Common myeloid progenitor, CD34-positive (primary cell): ENCODE measurements at regions not wholly inside any gene's neighbourhood (a gene's known extent, or its start where the extent isn't known, plus 50 kb on each side); places are given as distances from the start of the nearest gene placed in this dataset.
"Not testable (repeated sequence)": the region's sequence is repeated elsewhere in the genome, so short reads cannot be mapped to it uniquely, and the experiment has no call there.

ENCODE experiments used
- CTCF ChIA-PET: fragments of 350-600 bp; sonication (Branson Sonifier 250); formaldehyde crosslinking; loops from one replicate; lab custom pipeline; 2021; ENCODE audit warnings: antibody characterized with exemption; lab: Charles Lee
- POLR2A ChIA-PET: fragments of 350-600 bp; sonication (Branson Sonifier 250); formaldehyde crosslinking; loops from one replicate; lab custom pipeline; 2021; ENCODE audit warnings: antibody characterized with exemption; lab: Charles Lee
- DNase-seq, 3 donors: peaks; one replicate each; pipeline versions ENCODE4 v3.0.0 to v3.0.0-alpha.2; 2013
- H3K27ac ChIP-seq, 2 experiments: 1 replicate in 1 of 2; 2 replicates in 1 of 2; pipeline ENCODE4 v1.7.0; 2013; ENCODE audit warnings: inconsistent platforms in 2 of 2, low read length in 2 of 2, mild to moderate bottlenecking in 2 of 2, low read depth in 1 of 2, moderate library complexity in 1 of 2; ENCODE audit not compliant: severe bottlenecking in 2 of 2, insufficient read depth in 1 of 2, poor library complexity in 1 of 2
- H3K27me3 ChIP-seq, 5 experiments: replicated peaks in 2 of 5; 1 replicate in 3 of 5; 2 replicates in 2 of 5; pipeline versions ENCODE4 v1.6.1 to v1.7.0; 2013; ENCODE audit warnings: low read length in 4 of 5, mild to moderate bottlenecking in 2 of 5, moderate library complexity in 2 of 5, inconsistent platforms in 1 of 5; ENCODE audit not compliant: insufficient read depth in 5 of 5, control insufficient read depth in 4 of 5
- H3K36me3 ChIP-seq, 4 experiments: 1 replicate in 2 of 4; 2 replicates in 2 of 4; pipeline versions ENCODE4 v1.6.1 to v1.7.0; 2013; ENCODE audit warnings: low read length in 3 of 4, control low read depth in 1 of 4, mild to moderate bottlenecking in 1 of 4; ENCODE audit not compliant: control insufficient read depth in 4 of 4, insufficient read depth in 4 of 4
- H3K4me1 ChIP-seq, 4 experiments: 1 replicate in 3 of 4; 2 replicates in 1 of 4; pipeline versions ENCODE4 v1.6.1 to v1.7.1; 2013; ENCODE audit warnings: low read length in 3 of 4, mild to moderate bottlenecking in 3 of 4, control low read depth in 1 of 4, inconsistent platforms in 1 of 4, moderate library complexity in 1 of 4; ENCODE audit not compliant: control insufficient read depth in 4 of 4, insufficient read depth in 4 of 4; ENCODE audit errors: control extremely low read depth in 1 of 4
- H3K4me3 ChIP-seq, 7 experiments: 1 replicate in 4 of 7; 2 replicates in 3 of 7; pipeline versions ENCODE4 v1.5.1 to v1.7.0; 2013; ENCODE audit warnings: mild to moderate bottlenecking in 7 of 7, low read length in 6 of 7, moderate library complexity in 6 of 7, inconsistent platforms in 2 of 7, low read depth in 2 of 7, control low read depth in 1 of 7; ENCODE audit not compliant: insufficient read depth in 4 of 7, control insufficient read depth in 1 of 7; ENCODE audit errors: extremely low read depth in 1 of 7
- H3K9me3 ChIP-seq, 5 experiments: 1 replicate in 4 of 5; 2 replicates in 1 of 5; pipeline versions ENCODE4 v1.6.1 to v1.7.1; 2013; ENCODE audit warnings: low read length in 4 of 5, mild to moderate bottlenecking in 2 of 5, inconsistent platforms in 1 of 5, low read depth in 1 of 5, moderate library complexity in 1 of 5; ENCODE audit not compliant: control insufficient read depth in 4 of 5, insufficient read depth in 2 of 5; ENCODE audit errors: control extremely low read depth in 1 of 5
- WGBS: methylation state at CpG from one replicate; pipeline ENCODE4 v1.1.5; 2013; ENCODE audit not compliant: insufficient coverage; 5-methylcytosine and 5-hydroxymethylcytosine counted together

- WGBS, result no CpG with 5 or more reads among the region's 5 CpGs
- Histone ChIP-seq H3K27ac (no peak overlapping the region), H3K36me3 (no peaks in the 10 kb centered on the region), H3K4me1 (no peaks in the 10 kb centered on the region), H3K9me3 (no peaks in the 10 kb centered on the region), H3K4me3 (no peak overlapping the region), H3K27me3 (no peaks in the 10 kb centered on the region)
- DNase-seq, result no peak
- ChIA-PET CTCF (no interaction called here), POLR2A (no interaction called here)
Observed at GRCh38 chr5:23996525-23996924, 489.1 kb downstream of the PRDM9 start.

DNA sequence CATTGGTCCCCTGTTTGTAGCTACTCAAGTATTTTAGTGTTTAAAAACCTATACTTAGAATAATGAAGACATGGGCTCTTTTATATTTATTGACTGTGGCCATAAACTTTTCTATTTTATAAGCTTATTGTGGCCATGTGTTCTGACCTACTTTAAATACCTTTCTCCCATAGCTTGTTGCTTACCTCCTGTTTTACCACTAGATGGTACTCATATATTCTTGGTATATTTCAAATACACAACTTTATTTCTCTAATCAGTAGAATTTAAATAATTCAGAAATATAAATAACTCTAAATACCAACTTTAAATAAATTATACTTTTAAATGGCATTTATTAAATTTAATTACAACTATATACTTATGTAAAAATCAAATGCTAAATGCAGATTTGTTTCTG, 498.0 kb downstream of the PRDM9 start:
- Histone ChIP-seq H3K9me3 (no peaks in the 10 kb centered on the region), H3K36me3 (no peaks in the 10 kb centered on the region), H3K4me3 (no peak overlapping the region), H3K4me1 (no peaks in the 10 kb centered on the region), H3K27ac (no peak overlapping the region), H3K27me3 (no peaks in the 10 kb centered on the region)
- ChIA-PET POLR2A (no interaction called here), CTCF (no interaction called here)
- no peak for DNase-seq

- DNase-seq, H3K4me3 ChIP-seq, POLR2A ChIA-PET, H3K27ac ChIP-seq, CTCF ChIA-PET, H3K4me1 ChIP-seq, H3K36me3 ChIP-seq, H3K9me3 ChIP-seq, H3K27me3 ChIP-seq: not testable (repeated sequence)
- WGBS, result no CpG with 5 or more reads among the region's 10 CpGs
Observed at GRCh38 chr5:24017710-24018109, 510.3 kb downstream of the PRDM9 start.

DNA sequence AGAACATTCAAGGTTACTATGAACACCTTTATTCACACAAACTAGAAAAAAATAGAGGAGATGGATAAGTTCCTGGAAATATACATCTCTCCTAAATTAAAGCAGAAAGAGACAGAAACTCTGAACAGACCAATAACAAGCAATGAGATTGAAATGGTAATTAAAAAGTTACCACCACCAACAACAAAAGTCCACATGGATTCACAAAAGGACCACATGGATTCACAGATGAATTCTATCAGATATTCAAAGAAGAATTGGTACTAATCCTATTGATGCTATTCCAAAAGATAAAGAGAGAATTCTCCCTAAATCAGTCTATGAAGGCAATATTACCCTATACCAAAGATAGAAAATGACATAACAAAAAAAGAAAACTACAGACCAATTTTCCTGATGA, 518.9 kb downstream of the PRDM9 start:
- Histone ChIP-seq H3K36me3 (no peaks in the 10 kb centered on the region), H3K27me3 (no peaks in the 10 kb centered on the region), H3K27ac (no peak overlapping the region), H3K4me3 (no peak overlapping the region), H3K9me3 (peaks cover 0 to 3% (median 0%) of the 10 kb centered on the region in 5 experiments), H3K4me1 (no peaks in the 10 kb centered on the region)
- POLR2A ChIA-PET, result no interaction called here
- no peak for DNase-seq
- CTCF ChIA-PET, result no interaction called here

DNA sequence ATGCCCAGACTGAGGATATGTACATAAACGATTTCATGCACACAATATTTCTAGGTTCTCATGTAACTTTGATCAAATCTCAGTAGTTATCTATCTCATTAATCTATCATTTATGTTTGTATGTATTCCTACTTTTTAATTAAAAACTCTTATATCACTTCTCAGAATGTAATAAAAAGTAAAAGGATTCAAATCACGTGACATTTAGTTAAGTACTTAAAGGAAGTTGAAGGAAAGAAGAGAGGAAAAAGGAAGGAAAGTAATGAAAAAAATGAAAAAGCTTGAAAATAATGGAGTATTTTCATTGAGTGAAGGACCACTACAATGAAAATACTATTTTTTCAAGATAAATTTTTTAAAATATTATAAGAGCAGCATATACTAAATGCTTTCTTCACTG, 535.3 kb downstream of the PRDM9 start:
- Histone ChIP-seq H3K36me3 (no peaks in the 10 kb centered on the region), H3K4me3 (no peak overlapping the region), H3K9me3 (no peaks in the 10 kb centered on the region), H3K27ac (no peak overlapping the region), H3K27me3 (no peaks in the 10 kb centered on the region), H3K4me1 (no peaks in the 10 kb centered on the region)
- 100% methylated on average over 1 of the region's 2 CpGs for WGBS
- DNase-seq, result no peak
- CTCF ChIA-PET, result no interaction called here
- POLR2A ChIA-PET, result no interaction called here

GRCh38 chr5:24045046-24045445, 537.6 kb downstream of the PRDM9 start:
- DNase-seq, result no peak
- H3K27ac ChIP-seq, result no peak overlapping the region
- POLR2A ChIA-PET, result no interaction called here
- no peaks in the 10 kb centered on the region for H3K27me3 ChIP-seq
- CTCF ChIA-PET, result no interaction called here
- H3K4me3 ChIP-seq, result no peak overlapping the region
- no peaks in the 10 kb centered on the region for H3K9me3 ChIP-seq
- H3K36me3 ChIP-seq, result no peaks in the 10 kb centered on the region
- H3K4me1 ChIP-seq, result no peaks in the 10 kb centered on the region

DNA sequence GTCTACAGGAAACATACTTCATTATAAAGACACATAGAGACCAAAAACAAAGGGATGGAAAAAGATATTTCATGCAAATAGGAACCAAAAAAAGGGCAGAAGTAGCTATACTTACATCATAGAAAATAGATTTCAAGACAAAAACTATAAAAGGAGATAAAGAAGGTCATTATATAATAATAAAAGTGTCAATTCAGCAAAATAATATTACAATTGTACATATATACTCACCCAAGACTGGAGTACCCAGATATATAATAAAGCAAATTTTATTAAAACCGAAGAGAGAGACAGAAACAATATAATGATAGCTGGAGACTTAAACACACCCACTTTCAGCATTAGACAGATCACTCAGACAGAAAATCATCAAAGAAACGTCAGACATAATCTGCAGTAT, 546.3 kb downstream of the PRDM9 start:
- no peak for DNase-seq
- H3K9me3 ChIP-seq, result peaks cover 0 to 3% (median 0%) of the 10 kb centered on the region in 5 experiments
- ChIA-PET CTCF (no interaction called here), POLR2A (interaction anchor here (0.7 kb wide), 1 partner anchor 23 kb away, joined by 3 read pairs; no protein-coding TSS in a partner anchor)
- no peak overlapping the region for H3K27ac ChIP-seq
- H3K4me3 ChIP-seq, result no peak overlapping the region
- no peaks in the 10 kb centered on the region for H3K4me1 ChIP-seq
- H3K27me3 ChIP-seq, result no peaks in the 10 kb centered on the region
- WGBS, result 88% methylated on average over 1 of the region's 2 CpGs
- H3K36me3 ChIP-seq, result no peaks in the 10 kb centered on the region

DNA sequence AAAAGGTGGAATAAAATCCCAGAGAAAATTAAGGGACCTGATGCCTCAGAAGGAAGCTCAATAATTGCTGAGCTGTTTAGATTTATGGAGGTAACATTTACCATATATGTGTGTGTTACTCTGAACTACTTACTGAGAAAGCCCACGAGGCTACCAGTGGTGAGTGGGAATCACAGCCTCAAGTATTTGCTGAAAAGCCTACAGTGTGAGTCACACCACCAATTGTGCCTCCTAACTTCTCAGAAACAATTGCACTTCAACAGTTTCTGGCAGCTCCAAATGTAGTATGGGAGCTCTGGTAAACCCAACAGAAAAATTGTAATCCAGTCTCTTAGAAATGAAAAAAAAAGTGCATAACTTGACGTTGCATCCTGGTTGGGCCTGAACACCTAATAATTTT, 551.6 kb downstream of the PRDM9 start:
- H3K4me1 ChIP-seq, result no peaks in the 10 kb centered on the region
- H3K27ac ChIP-seq, result no peak overlapping the region
- H3K27me3 ChIP-seq, result no peaks in the 10 kb centered on the region
- CTCF ChIA-PET, result no interaction called here
- no peak overlapping the region for H3K4me3 ChIP-seq
- no peaks in the 10 kb centered on the region for H3K9me3 ChIP-seq
- POLR2A ChIA-PET, result no interaction called here
- 97% methylated on average over 2 of the region's 2 CpGs for WGBS
- no peak for DNase-seq
- no peaks in the 10 kb centered on the region for H3K36me3 ChIP-seq
